Neural cell (in vitro differentiated cells): ENCODE measurements at regions not wholly inside any gene's neighbourhood (a gene's known extent, or its start where the extent isn't known, plus 50 kb on each side); places are given as distances from the start of the nearest gene placed in this dataset.

ENCODE experiments used
- CTCF ChIP-seq: fragments of 450-650 bp; IDR thresholded peaks from 2 replicates; pipeline ENCODE4 v1.5.1; 2014; ENCODE audit warnings: antibody characterized with exemption, mild to moderate bottlenecking, moderate library complexity; ENCODE audit not compliant: poor library complexity, severe bottlenecking
- EZH2 ChIP-seq: fragments of 200-600, 300-800 bp; shearing (Covaris generic), sonication (generic); IDR thresholded peaks from 2 replicates; pipeline ENCODE4 v1.6.1; 2014; ENCODE audit warnings: antibody characterized with exemption, low read length, borderline replicate concordance, mild to moderate bottlenecking; ENCODE audit not compliant: insufficient read depth, poor library complexity, severe bottlenecking
- POLR2AphosphoS5 ChIP-seq: IDR thresholded peaks from 2 replicates; pipeline ENCODE4 v1.6.1; 2012
- REST ChIP-seq: IDR thresholded peaks from 2 replicates; pipeline ENCODE4 v1.6.1; 2012; ENCODE audit warnings: borderline replicate concordance
- SMC3 ChIP-seq: fragments of 450-650 bp; conservative IDR thresholded peaks from 2 replicates; pipeline ENCODE4 v1.6.1; 2014; ENCODE audit warnings: antibody characterized with exemption, mild to moderate bottlenecking, moderate library complexity; ENCODE audit not compliant: poor library complexity

- TF ChIP-seq CTCF (no peak), REST (no peak), EZH2 (no peak), SMC3 (no peak), POLR2AphosphoS5 (no peak)
Observed at GRCh38 chr1:55720261-55720660, 505.1 kb upstream of the USP24 start.
